Breast epithelium (tissue), 4 donors: ENCODE measurements at regions not wholly inside any gene's neighbourhood (a gene's known extent, or its start where the extent isn't known, plus 50 kb on each side); places are given as distances from the start of the nearest gene placed in this dataset.

Experiments
- DNase-seq, 2 donors: peaks; one replicate each; pipeline ENCODE4 v3.0.0-alpha.2; 2019; ENCODE audit warnings: low spot score in 2 of 2
- H3K27ac ChIP-seq, 2 donors: fragments of 200-600 bp; sonication (generic) in 1 of 2; one replicate each; pipeline ENCODE4 v1.5.1; 2016 to 2019; ENCODE audit warnings: mild to moderate bottlenecking in 1 of 2
- H3K27me3 ChIP-seq, 2 donors: fragments of 200-600 bp; sonication (generic) in 1 of 2; one replicate each; pipeline versions ENCODE4 v1.5.1 to v1.6.0; 2017 to 2019; ENCODE audit warnings: control low read depth in 1 of 2, mild to moderate bottlenecking in 1 of 2
- H3K36me3 ChIP-seq: fragments of 200-600 bp; one replicate; pipeline ENCODE4 v1.5.1; 2019
- H3K4me1 ChIP-seq, 2 donors: fragments of 200-600 bp; sonication (generic); one replicate each; pipeline ENCODE4 v1.5.1; 2016 to 2019; ENCODE audit warnings: control low read depth in 1 of 2
- H3K4me3 ChIP-seq, 3 donors: fragments of 200-600 bp; sonication (generic); 1 replicate in 2 of 3; 2 replicates in 1 of 3; pipeline ENCODE4 v1.5.1; 2016 to 2019; ENCODE audit warnings: mild to moderate bottlenecking in 3 of 3, moderate library complexity in 2 of 3
- H3K9me3 ChIP-seq, 2 donors: fragments of 200-600 bp; sonication (generic) in 1 of 2; one replicate each; pipeline ENCODE4 v1.5.1; 2016 to 2019; ENCODE audit warnings: control low read depth in 1 of 2
- POLR2A ChIP-seq: fragments of 450-650 bp; IDR thresholded peaks from one replicate; pipeline ENCODE4 v1.6.1; 2016; ENCODE audit warnings: antibody characterized with exemption, mild to moderate bottlenecking, moderate library complexity
- POLR2AphosphoS5 ChIP-seq, 3 donors: sonication (generic); formaldehyde crosslinking; IDR thresholded peaks; one replicate each; pipeline ENCODE4 v1.6.1; 2017; ENCODE audit warnings: antibody characterized with exemption in 3 of 3
- intact Hi-C: fragments of 100-400 bp; cut with DNase I; formaldehyde crosslinking; loops from one replicate; pipeline ENCODE4 v1.15.1; 2023; ENCODE audit warnings: low total_unique reads
- TF ChIP-seq, protein P1 (sequence below), 3 donors: fragments of 450-650 bp; IDR thresholded peaks; one replicate each; pipeline ENCODE4 v1.5.1; 2016 to 2017; ENCODE audit warnings: antibody characterized with exemption in 3 of 3, mild to moderate bottlenecking in 3 of 3, moderate library complexity in 3 of 3

- H3K36me3 ChIP-seq: no peaks in the 10 kb centered on the region
- H3K4me3 ChIP-seq: no peak overlapping the region
- TF ChIP-seq, protein P1, sequence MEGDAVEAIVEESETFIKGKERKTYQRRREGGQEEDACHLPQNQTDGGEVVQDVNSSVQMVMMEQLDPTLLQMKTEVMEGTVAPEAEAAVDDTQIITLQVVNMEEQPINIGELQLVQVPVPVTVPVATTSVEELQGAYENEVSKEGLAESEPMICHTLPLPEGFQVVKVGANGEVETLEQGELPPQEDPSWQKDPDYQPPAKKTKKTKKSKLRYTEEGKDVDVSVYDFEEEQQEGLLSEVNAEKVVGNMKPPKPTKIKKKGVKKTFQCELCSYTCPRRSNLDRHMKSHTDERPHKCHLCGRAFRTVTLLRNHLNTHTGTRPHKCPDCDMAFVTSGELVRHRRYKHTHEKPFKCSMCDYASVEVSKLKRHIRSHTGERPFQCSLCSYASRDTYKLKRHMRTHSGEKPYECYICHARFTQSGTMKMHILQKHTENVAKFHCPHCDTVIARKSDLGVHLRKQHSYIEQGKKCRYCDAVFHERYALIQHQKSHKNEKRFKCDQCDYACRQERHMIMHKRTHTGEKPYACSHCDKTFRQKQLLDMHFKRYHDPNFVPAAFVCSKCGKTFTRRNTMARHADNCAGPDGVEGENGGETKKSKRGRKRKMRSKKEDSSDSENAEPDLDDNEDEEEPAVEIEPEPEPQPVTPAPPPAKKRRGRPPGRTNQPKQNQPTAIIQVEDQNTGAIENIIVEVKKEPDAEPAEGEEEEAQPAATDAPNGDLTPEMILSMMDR (IDR thresholded peaks at IDR 0.05): no peak
- TF ChIP-seq POLR2A: no peak
- no peak for TF ChIP-seq POLR2AphosphoS5 (IDR thresholded peaks at IDR 0.05)
- no peak for DNase-seq
- no peaks in the 10 kb centered on the region for H3K4me1 ChIP-seq
- intact Hi-C loops: no loop called here
- H3K9me3 ChIP-seq: no peaks in the 10 kb centered on the region
- no peak overlapping the region for H3K27ac ChIP-seq
- H3K27me3 ChIP-seq: no peaks in the 10 kb centered on the region
Observed at GRCh38 chr1:238642231-238642630, 744.1 kb upstream of the CHRM3 start.

- H3K36me3 ChIP-seq: no peaks in the 10 kb centered on the region
- TF ChIP-seq POLR2AphosphoS5 (IDR thresholded peaks at IDR 0.05) (no peak), POLR2A (no peak)
- TF ChIP-seq, protein P1 (IDR thresholded peaks at IDR 0.05): no peak
- no peak overlapping the region for H3K4me3 ChIP-seq
- no peaks in the 10 kb centered on the region for H3K4me1 ChIP-seq
- H3K9me3 ChIP-seq: no peaks in the 10 kb centered on the region
- intact Hi-C loops: no loop called here
- no peak for DNase-seq
- H3K27ac ChIP-seq: no peak overlapping the region
- no peaks in the 10 kb centered on the region for H3K27me3 ChIP-seq
Observed at GRCh38 chr1:238639861-238640260, 746.5 kb upstream of the CHRM3 start.

DNA sequence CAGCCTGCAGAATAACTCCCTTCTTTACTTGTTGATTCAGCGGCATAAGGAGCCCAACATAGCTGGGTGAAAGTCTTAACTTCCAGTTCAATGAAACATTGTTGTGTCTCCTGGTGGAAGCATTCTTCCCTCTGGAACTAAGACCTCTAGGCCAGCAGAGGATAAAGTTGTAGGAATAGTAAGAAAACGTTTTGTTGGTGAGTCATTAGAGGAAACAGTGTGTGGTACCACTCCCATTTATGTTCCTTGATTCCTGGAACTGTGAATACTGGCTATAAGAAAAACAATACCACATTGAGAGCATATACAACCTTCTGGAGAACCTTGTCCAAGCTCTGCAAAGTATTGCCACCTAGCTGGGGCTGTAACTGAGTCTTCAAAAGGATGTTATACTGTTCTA is 737.4 kb upstream of the ZP4 start:
- no peak overlapping the region for H3K4me3 ChIP-seq
- intact Hi-C loops: no loop called here
- H3K4me1 ChIP-seq: no peaks in the 10 kb centered on the region
- no peaks in the 10 kb centered on the region for H3K27me3 ChIP-seq
- no peak overlapping the region for H3K27ac ChIP-seq
- no peak for DNase-seq
- H3K9me3 ChIP-seq: no peaks in the 10 kb centered on the region
- no peaks in the 10 kb centered on the region for H3K36me3 ChIP-seq
- TF ChIP-seq POLR2AphosphoS5 (IDR thresholded peaks at IDR 0.05) (no peak), POLR2A (no peak)
- TF ChIP-seq, protein P1 (IDR thresholded peaks at IDR 0.05): no peak

GRCh38 chr1:238624776-238625175 is 734.1 kb upstream of the ZP4 start:
- H3K36me3 ChIP-seq: no peaks in the 10 kb centered on the region
- TF ChIP-seq, protein P1 (IDR thresholded peaks at IDR 0.05): no peak
- TF ChIP-seq POLR2A (no peak), POLR2AphosphoS5 (IDR thresholded peaks at IDR 0.05) (no peak)
- H3K4me3 ChIP-seq: no peak overlapping the region
- no peak for DNase-seq
- H3K9me3 ChIP-seq: no peaks in the 10 kb centered on the region
- no peaks in the 10 kb centered on the region for H3K27me3 ChIP-seq
- H3K4me1 ChIP-seq: no peaks in the 10 kb centered on the region
- intact Hi-C loops: no loop called here
- H3K27ac ChIP-seq: no peak overlapping the region

DNA sequence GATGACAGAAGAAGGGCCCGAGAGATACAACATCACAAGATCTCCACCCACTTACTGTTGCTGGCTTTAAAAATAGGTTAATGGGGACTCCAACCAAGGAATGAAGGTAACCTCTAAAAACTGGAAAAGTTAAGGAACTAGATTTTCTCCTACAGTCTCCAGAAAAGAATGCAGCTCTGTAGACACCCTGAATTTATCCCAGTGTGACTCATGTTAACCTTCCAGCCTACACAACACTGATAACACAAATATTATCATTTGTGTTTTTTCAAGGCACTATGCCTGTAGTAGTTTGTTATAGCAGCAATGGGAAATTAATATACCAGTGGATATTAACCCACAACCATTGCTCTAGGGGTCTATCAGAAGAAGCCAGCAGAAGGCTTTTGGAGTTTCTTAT is 730.7 kb upstream of the ZP4 start:
- intact Hi-C loops: no loop called here
- Histone ChIP-seq H3K9me3 (no peaks in the 10 kb centered on the region), H3K4me1 (no peaks in the 10 kb centered on the region), H3K36me3 (no peaks in the 10 kb centered on the region), H3K27me3 (no peaks in the 10 kb centered on the region), H3K4me3 (no peak overlapping the region), H3K27ac (no peak overlapping the region)
- TF ChIP-seq POLR2AphosphoS5 (IDR thresholded peaks at IDR 0.05) (no peak), POLR2A (no peak)
- TF ChIP-seq, protein P1 (IDR thresholded peaks at IDR 0.05): no peak
- no peak for DNase-seq
